HEK293T (cell line): ENCODE measurements at regions not wholly inside any gene's neighbourhood (a gene's known extent, or its start where the extent isn't known, plus 50 kb on each side); places are given as distances from the start of the nearest gene placed in this dataset.

Experiments used
- BHLHE40 ChIP-seq: fragments of 450-650 bp; IDR thresholded peaks from 2 replicates; pipeline ENCODE4 v1.6.1; 2016; ENCODE audit warnings: mild to moderate bottlenecking, moderate library complexity, borderline replicate concordance
- CTBP1 ChIP-seq: fragments of 450-650 bp; IDR thresholded peaks from 2 replicates; pipeline ENCODE4 v1.6.1; 2016; ENCODE audit warnings: borderline replicate concordance
- FOXK2 ChIP-seq: fragments of 450-650 bp; IDR thresholded peaks from 2 replicates; pipeline ENCODE4 v1.6.1; 2016; ENCODE audit warnings: mild to moderate bottlenecking
- FOXM1 ChIP-seq: fragments of 450-650 bp; IDR thresholded peaks from 2 replicates; pipeline ENCODE4 v1.6.1; 2017; ENCODE audit warnings: mild to moderate bottlenecking, borderline replicate concordance
- HDGF ChIP-seq: fragments of 450-650 bp; IDR thresholded peaks from 2 replicates; pipeline ENCODE4 v1.6.1; 2017; ENCODE audit warnings: antibody characterized with exemption, borderline replicate concordance
- L3MBTL2 ChIP-seq: fragments of 450-650 bp; conservative IDR thresholded peaks from 2 replicates; pipeline ENCODE4 v1.6.1; 2016; ENCODE audit warnings: mild to moderate bottlenecking
- LEF1 ChIP-seq: fragments of 450-650 bp; IDR thresholded peaks from 2 replicates; pipeline ENCODE4 v1.6.1; 2017; ENCODE audit warnings: mild to moderate bottlenecking, borderline replicate concordance
- NFRKB ChIP-seq: fragments of 450-650 bp; IDR thresholded peaks from 2 replicates; pipeline ENCODE4 v1.6.1; 2016; ENCODE audit warnings: mild to moderate bottlenecking, moderate library complexity
- PKNOX1 ChIP-seq: fragments of 450-650 bp; IDR thresholded peaks from 2 replicates; pipeline ENCODE4 v1.6.1; 2016
- SP1 ChIP-seq: fragments of 450-650 bp; IDR thresholded peaks from 2 replicates; pipeline ENCODE4 v1.6.1; 2017
- SUZ12 ChIP-seq: fragments of 450-650 bp; IDR thresholded peaks from 2 replicates; pipeline ENCODE4 v1.6.1; 2016; ENCODE audit warnings: mild to moderate bottlenecking
- TARDBP ChIP-seq: fragments of 450-650 bp; IDR thresholded peaks from 2 replicates; pipeline ENCODE4 v1.6.1; 2016
- ZNF384 ChIP-seq: fragments of 450-650 bp; IDR thresholded peaks from 2 replicates; pipeline ENCODE4 v1.6.1; 2016

DNA sequence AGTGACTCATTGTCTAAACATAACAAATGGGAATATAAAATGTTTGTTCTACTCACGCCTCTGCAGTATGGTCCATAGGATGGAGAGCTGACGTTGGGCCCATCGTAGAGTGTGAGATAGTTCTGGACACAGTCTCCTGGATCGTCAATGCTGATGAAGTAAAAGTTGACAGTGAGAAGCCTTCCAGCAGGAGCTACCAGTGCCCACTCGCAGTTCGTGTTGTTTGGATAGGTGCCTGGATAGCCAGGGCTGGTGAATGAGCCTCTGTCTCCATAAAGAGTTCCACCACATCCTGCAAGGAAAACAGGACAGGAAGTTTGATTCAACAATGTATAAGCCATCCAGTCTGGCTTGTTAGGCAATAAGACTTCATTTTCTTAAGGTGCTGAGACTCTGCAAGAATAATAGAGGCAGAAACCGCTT lies 79.6 kb downstream of the OR13A1 start:
- no peak for TF ChIP-seq HDGF
- no peak for TF ChIP-seq PKNOX1
- TF ChIP-seq ZNF384: no peak
- no peak for TF ChIP-seq FOXK2
- no peak for TF ChIP-seq FOXM1
- no peak for TF ChIP-seq SP1
- TF ChIP-seq TARDBP: no peak
- TF ChIP-seq BHLHE40: no peak
- TF ChIP-seq L3MBTL2: no peak
- no peak for TF ChIP-seq SUZ12
- TF ChIP-seq CTBP1: no peak
- no peak for TF ChIP-seq NFRKB
- TF ChIP-seq LEF1: no peak
